ENCODE measurements at regions not wholly inside any gene's neighbourhood (a gene's known extent, or its start where the extent isn't known, plus 50 kb on each side); places are given as distances from the start of the nearest gene placed in this dataset.

DNA sequence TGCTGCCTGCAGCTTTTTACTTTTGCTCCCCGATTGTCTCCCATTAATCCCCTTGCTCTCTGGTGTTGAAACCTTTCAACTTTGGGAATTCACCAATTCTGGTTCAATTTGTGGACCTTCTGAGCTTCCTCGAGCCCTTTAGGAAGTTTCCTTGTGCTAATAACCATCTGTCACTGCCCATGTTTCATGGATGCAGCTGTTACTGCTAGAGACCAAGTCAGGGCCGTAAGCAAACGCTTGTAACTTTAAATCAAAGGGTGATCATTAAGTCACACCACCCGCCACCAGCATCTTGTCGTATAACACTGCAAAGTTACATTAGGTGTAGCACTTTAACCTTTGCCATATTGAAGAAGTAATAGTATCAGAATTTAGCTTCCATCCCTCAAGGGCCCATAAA lies 268.3 kb upstream of the SASH1 start:
- no peak overlapping the region for H3K9ac ChIP-seq (ENCODE audit: extremely low read depth, low read length, poor library complexity, severe bottlenecking)
- H3K27me3 ChIP-seq (ENCODE audit: control insufficient read depth, insufficient read depth, low read length, poor library complexity, severe bottlenecking), result no peaks in the 10 kb centered on the region
- DNase-seq, result no peak
- H3K4me1 Mint-ChIP-seq, result no peaks in the 10 kb centered on the region
- no peak for TF ChIP-seq CTCF (conservative IDR thresholded peaks at IDR 0.05)
- no peaks in the 10 kb centered on the region for H3K4me1 ChIP-seq (ENCODE audit: control insufficient read depth, insufficient read depth, low read length)
- H3K9me3 ChIP-seq (ENCODE audit: control insufficient read depth, low read length), result peaks cover 4% of the 10 kb centered on the region
- H3K27ac ChIP-seq (ENCODE audit: low read depth, low read length), result no peak overlapping the region
- no peaks in the 10 kb centered on the region for H3K36me3 Mint-ChIP-seq (ENCODE audit: low read depth)
- H3K36me3 ChIP-seq (ENCODE audit: control insufficient read depth, insufficient read depth, low read length), result no peaks in the 10 kb centered on the region
- no peak overlapping the region for H3K4me3 ChIP-seq (ENCODE audit: low read length)
- H3K4me3 Mint-ChIP-seq, result no peak overlapping the region
- H3K9me3 Mint-ChIP-seq, result peaks cover 15% of the 10 kb centered on the region
- no peak overlapping the region for H3K27ac Mint-ChIP-seq
- H3K27me3 Mint-ChIP-seq (ENCODE audit: insufficient read depth), result peaks cover 13% of the 10 kb centered on the region
- WGBS, 2 experiments (ENCODE audit: insufficient coverage in 1 of 2, insufficient read length in 1 of 2), result 94% methylated on average over 5 to 6 of the region's 6 CpGs

- Histone ChIP-seq H3K4me1 (ENCODE audit: control insufficient read depth, insufficient read depth, low read length) (no peaks in the 10 kb centered on the region), H3K9me3 (ENCODE audit: control insufficient read depth, low read length) (peaks cover 4% of the 10 kb centered on the region), H3K27ac (ENCODE audit: low read depth, low read length) (no peak overlapping the region), H3K4me3 (ENCODE audit: low read length) (no peak overlapping the region), H3K9ac (ENCODE audit: extremely low read depth, low read length, poor library complexity, severe bottlenecking) (no peak overlapping the region), H3K27me3 (ENCODE audit: control insufficient read depth, insufficient read depth, low read length, poor library complexity, severe bottlenecking) (no peaks in the 10 kb centered on the region), H3K36me3 (ENCODE audit: control insufficient read depth, insufficient read depth, low read length) (no peaks in the 10 kb centered on the region)
- Mint-ChIP-seq H3K4me3 (no peak overlapping the region), H3K27me3 (ENCODE audit: insufficient read depth) (peaks cover 13% of the 10 kb centered on the region), H3K36me3 (ENCODE audit: low read depth) (no peaks in the 10 kb centered on the region), H3K9me3 (peaks cover 15% of the 10 kb centered on the region), H3K4me1 (no peaks in the 10 kb centered on the region), H3K27ac (no peak overlapping the region)
- WGBS, 2 experiments (ENCODE audit: insufficient coverage in 1 of 2, insufficient read length in 1 of 2), result 97% methylated on average over 5 of the region's 5 CpGs; no CpG with 5 or more reads in 1 of the 2 experiments
- no peak for TF ChIP-seq CTCF (conservative IDR thresholded peaks at IDR 0.05)
- DNase-seq, result no peak
Observed at GRCh38 chr6:148074738-148075137, 267.9 kb upstream of the SASH1 start.

DNA sequence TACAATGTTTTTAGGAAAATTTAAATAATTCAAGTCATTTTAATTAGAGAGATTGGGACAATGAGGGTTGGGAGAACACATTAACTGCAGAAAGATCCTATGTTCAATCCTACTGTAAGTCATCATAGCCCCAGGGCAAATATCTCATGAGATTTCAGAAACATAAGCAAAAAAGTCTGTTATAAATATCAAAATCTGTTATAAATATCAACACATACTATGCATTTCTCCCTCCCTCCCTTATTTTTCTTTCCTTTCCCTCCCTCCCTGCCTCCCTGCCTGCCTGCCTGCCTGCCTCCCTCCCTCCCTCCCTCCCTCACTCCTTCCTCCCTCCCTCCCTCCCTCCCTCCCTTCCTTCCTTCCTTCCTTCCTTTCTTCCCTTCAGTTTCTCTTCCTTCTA lies 267.3 kb upstream of the SASH1 start:
- no peaks in the 10 kb centered on the region for H3K27me3 ChIP-seq (ENCODE audit: control insufficient read depth, insufficient read depth, low read length, poor library complexity, severe bottlenecking)
- no peaks in the 10 kb centered on the region for H3K36me3 ChIP-seq (ENCODE audit: control insufficient read depth, insufficient read depth, low read length)
- H3K4me1 Mint-ChIP-seq, result no peaks in the 10 kb centered on the region
- H3K27ac Mint-ChIP-seq, result no peak overlapping the region
- H3K27me3 Mint-ChIP-seq (ENCODE audit: insufficient read depth), result peaks cover 13% of the 10 kb centered on the region
- H3K4me1 ChIP-seq (ENCODE audit: control insufficient read depth, insufficient read depth, low read length), result no peaks in the 10 kb centered on the region
- H3K4me3 ChIP-seq (ENCODE audit: low read length), result no peak overlapping the region
- H3K27ac ChIP-seq (ENCODE audit: low read depth, low read length), result no peak overlapping the region
- no peak for TF ChIP-seq CTCF (conservative IDR thresholded peaks at IDR 0.05)
- no peaks in the 10 kb centered on the region for H3K36me3 Mint-ChIP-seq (ENCODE audit: low read depth)
- no peak overlapping the region for H3K9ac ChIP-seq (ENCODE audit: extremely low read depth, low read length, poor library complexity, severe bottlenecking)
- DNase-seq, result no peak
- H3K9me3 ChIP-seq (ENCODE audit: control insufficient read depth, low read length), result peaks cover 4% of the 10 kb centered on the region
- H3K9me3 Mint-ChIP-seq, result peaks cover 15% of the 10 kb centered on the region
- no peak overlapping the region for H3K4me3 Mint-ChIP-seq

Data from endodermal cell (in vitro differentiated cells).